Muscle layer of colon (tissue), 2 donors: ENCODE measurements at regions not wholly inside any gene's neighbourhood (a gene's known extent, or its start where the extent isn't known, plus 50 kb on each side); places are given as distances from the start of the nearest gene placed in this dataset.

Source experiments
- H3K27ac ChIP-seq: one replicate; pipeline ENCODE4 v1.7.0; 2013; ENCODE audit warnings: low read depth, mild to moderate bottlenecking, low read length, moderate library complexity
- H3K27me3 ChIP-seq, 2 donors: one replicate each; pipeline ENCODE4 v1.7.0; 2013; ENCODE audit warnings: low read length in 2 of 2, mild to moderate bottlenecking in 2 of 2; ENCODE audit not compliant: insufficient read depth in 2 of 2, control insufficient read depth in 1 of 2
- H3K36me3 ChIP-seq: one replicate; pipeline ENCODE4 v1.7.0; 2013; ENCODE audit warnings: mild to moderate bottlenecking, low read length; ENCODE audit not compliant: insufficient read depth
- H3K4me1 ChIP-seq: one replicate; pipeline ENCODE4 v1.7.0; 2013; ENCODE audit warnings: mild to moderate bottlenecking, low read length; ENCODE audit not compliant: insufficient read depth
- H3K4me3 ChIP-seq, 2 donors: one replicate each; pipeline ENCODE4 v1.7.0; 2013; ENCODE audit warnings: low read length in 2 of 2, low read depth in 1 of 2, mild to moderate bottlenecking in 1 of 2, moderate library complexity in 1 of 2
- H3K9ac ChIP-seq: one replicate; pipeline ENCODE4 v1.7.0; 2013; ENCODE audit warnings: low read length
- H3K9me3 ChIP-seq: one replicate; pipeline ENCODE4 v1.7.0; 2013; ENCODE audit warnings: mild to moderate bottlenecking, low read length
- donor health status: abdominal sarcoma.
- donor health status: Adenocarcinoma of cecum.

GRCh38 chr10:4473977-4474376 lies 352.0 kb upstream of the AKR1E2 start:
- Histone ChIP-seq H3K27me3 (no peaks in the 10 kb centered on the region), H3K9me3 (no peaks in the 10 kb centered on the region), H3K27ac (no peak overlapping the region)

GRCh38 chr10:4472190-4472904 lies 353.7 kb upstream of the AKR1E2 start:
- no peak overlapping the region for H3K27ac ChIP-seq
- H3K9ac ChIP-seq = no peak overlapping the region
- H3K4me1 ChIP-seq = no peaks in the 10 kb centered on the region
- H3K27me3 ChIP-seq = no peaks in the 10 kb centered on the region
- no peaks in the 10 kb centered on the region for H3K9me3 ChIP-seq
- H3K36me3 ChIP-seq = no peaks in the 10 kb centered on the region
- no peak overlapping the region for H3K4me3 ChIP-seq

More at GRCh38 chr10:4473977-4474376, 352.0 kb upstream of the AKR1E2 start:
- Histone ChIP-seq H3K36me3 (no peaks in the 10 kb centered on the region), H3K9ac (no peak overlapping the region), H3K4me3 (no peak overlapping the region), H3K4me1 (no peaks in the 10 kb centered on the region)

GRCh38 chr10:4470231-4470835 lies 355.7 kb upstream of the AKR1E2 start:
- Histone ChIP-seq H3K4me3 (no peak overlapping the region), H3K9ac (no peak overlapping the region), H3K9me3 (no peaks in the 10 kb centered on the region), H3K4me1 (no peaks in the 10 kb centered on the region), H3K27me3 (no peaks in the 10 kb centered on the region), H3K36me3 (no peaks in the 10 kb centered on the region), H3K27ac (no peak overlapping the region)

GRCh38 chr10:4467481-4467880 lies 358.5 kb upstream of the AKR1E2 start:
- no peaks in the 10 kb centered on the region for H3K36me3 ChIP-seq
- H3K27me3 ChIP-seq = no peaks in the 10 kb centered on the region
- H3K9me3 ChIP-seq = no peaks in the 10 kb centered on the region
- no peak overlapping the region for H3K9ac ChIP-seq
- no peak overlapping the region for H3K4me3 ChIP-seq
- H3K4me1 ChIP-seq = no peaks in the 10 kb centered on the region
- no peak overlapping the region for H3K27ac ChIP-seq

GRCh38 chr10:4460267-4460666 lies 365.7 kb upstream of the AKR1E2 start:
- H3K4me1 ChIP-seq = no peaks in the 10 kb centered on the region
- no peaks in the 10 kb centered on the region for H3K36me3 ChIP-seq
- no peaks in the 10 kb centered on the region for H3K9me3 ChIP-seq
- H3K9ac ChIP-seq = no peak overlapping the region
- H3K27me3 ChIP-seq = no peaks in the 10 kb centered on the region
- no peak overlapping the region for H3K27ac ChIP-seq
- H3K4me3 ChIP-seq = no peak overlapping the region

GRCh38 chr10:4459531-4459930 lies 366.5 kb upstream of the AKR1E2 start:
- Histone ChIP-seq H3K27ac (no peak overlapping the region), H3K9ac (no peak overlapping the region), H3K36me3 (no peaks in the 10 kb centered on the region), H3K9me3 (no peaks in the 10 kb centered on the region), H3K4me3 (no peak overlapping the region), H3K27me3 (no peaks in the 10 kb centered on the region), H3K4me1 (no peaks in the 10 kb centered on the region)

- Histone ChIP-seq H3K36me3 (no peaks in the 10 kb centered on the region), H3K27me3 (no peaks in the 10 kb centered on the region), H3K9me3 (no peaks in the 10 kb centered on the region), H3K4me1 (no peaks in the 10 kb centered on the region), H3K9ac (no peak overlapping the region), H3K4me3 (no peak overlapping the region), H3K27ac (no peak overlapping the region)
Observed at GRCh38 chr10:4457597-4457996, 368.4 kb upstream of the AKR1E2 start.

- no peaks in the 10 kb centered on the region for H3K9me3 ChIP-seq
- no peaks in the 10 kb centered on the region for H3K4me1 ChIP-seq
- H3K36me3 ChIP-seq = no peaks in the 10 kb centered on the region
- H3K27ac ChIP-seq = no peak overlapping the region
- no peak overlapping the region for H3K4me3 ChIP-seq
- no peaks in the 10 kb centered on the region for H3K27me3 ChIP-seq
- no peak overlapping the region for H3K9ac ChIP-seq
Observed at GRCh38 chr10:4456776-4457175, 369.2 kb upstream of the AKR1E2 start.

GRCh38 chr10:4456279-4456678 lies 369.7 kb upstream of the AKR1E2 start:
- Histone ChIP-seq H3K4me1 (no peaks in the 10 kb centered on the region), H3K27ac (no peak overlapping the region), H3K27me3 (no peaks in the 10 kb centered on the region), H3K9me3 (no peaks in the 10 kb centered on the region), H3K36me3 (no peaks in the 10 kb centered on the region), H3K4me3 (no peak overlapping the region), H3K9ac (no peak overlapping the region)

- Histone ChIP-seq H3K4me1 (no peaks in the 10 kb centered on the region), H3K9me3 (no peaks in the 10 kb centered on the region), H3K36me3 (no peaks in the 10 kb centered on the region), H3K27ac (no peak overlapping the region), H3K9ac (no peak overlapping the region), H3K4me3 (no peak overlapping the region), H3K27me3 (no peaks in the 10 kb centered on the region)
Observed at GRCh38 chr10:4453950-4454349, 372.1 kb upstream of the AKR1E2 start.

GRCh38 chr10:4453276-4453675 lies 372.7 kb upstream of the AKR1E2 start:
- Histone ChIP-seq H3K9ac (no peak overlapping the region), H3K4me1 (peaks cover under 1% of the 10 kb centered on the region)

More at GRCh38 chr10:4453276-4453675, 372.7 kb upstream of the AKR1E2 start:
- Histone ChIP-seq H3K27ac (no peak overlapping the region), H3K36me3 (no peaks in the 10 kb centered on the region), H3K27me3 (no peaks in the 10 kb centered on the region), H3K9me3 (no peaks in the 10 kb centered on the region), H3K4me3 (no peak overlapping the region)
